ENCODE measurements at regions not wholly inside any gene's neighbourhood (a gene's known extent, or its start where the extent isn't known, plus 50 kb on each side); places are given as distances from the start of the nearest gene placed in this dataset.

- intact Hi-C loops (cut with micrococcal nuclease), result loop anchor here (10.0 kb wide), 3 partner anchors 85 to 365 kb away; no protein-coding TSS in a partner anchor
- no peak for ATAC-seq
Measured at GRCh38 chrX:39739585-39739984, 358.2 kb downstream of the BCOR start.

GRCh38 chrX:39740078-39740477 is 357.7 kb downstream of the BCOR start:
- no peaks in the 10 kb centered on the region for H3K9me3 ChIP-seq (replicated peaks; ENCODE audit: control insufficient read depth, insufficient read depth, low read depth, low read length)
- in situ Hi-C loops (cut with MboI), result no loop called here
- no peak overlapping the region for H3K4me2 ChIP-seq (ENCODE audit: insufficient read depth, low read length)
- no peak overlapping the region for H2AFZ ChIP-seq (ENCODE audit: low read depth, low read length)
- H3K9me1 ChIP-seq (ENCODE audit: control insufficient read depth, insufficient read depth, low read length), result no peaks in the 10 kb centered on the region
- BruUV-seq (replicated peaks), result no TSS peak
- H3K4me3 ChIP-seq, result no peak overlapping the region
- H3K27me3 ChIP-seq (ENCODE audit: control insufficient read depth in 2 of 2, insufficient read depth in 2 of 2, low read length in 2 of 2), result no peaks in the 10 kb centered on the region; a peak in 1 of 5 replicates
- H3K9ac ChIP-seq (ENCODE audit: insufficient read depth in 1 of 2, low read depth in 2 of 2, low read length in 2 of 2), result no peak overlapping the region
- no peak for FAIRE-seq
- H3K4me1 ChIP-seq (replicated peaks in 1 of 2; ENCODE audit: control insufficient read depth in 2 of 2, insufficient read depth in 2 of 2, low read length in 2 of 2), result no peaks in the 10 kb centered on the region; a peak in 1 of 5 replicates
- H4K20me1 ChIP-seq (replicated peaks; ENCODE audit: control insufficient read depth, insufficient read depth, low read length), result no peaks in the 10 kb centered on the region
- no peaks in the 10 kb centered on the region for H3K36me3 ChIP-seq (ENCODE audit: control insufficient read depth, insufficient read depth, low read length)
- no peak overlapping the region for H3K27ac ChIP-seq (ENCODE audit: extremely low read depth, low read depth, low read length)
- no peak for DNase-seq (ENCODE audit: extremely low read depth in 1 of 4, low spot score in 3 of 4)
- CTCF ChIA-PET (ENCODE audit: low intra/inter-chr PET ratio), result no interaction called here
- no peaks in the 10 kb centered on the region for H3K79me2 ChIP-seq (ENCODE audit: control insufficient read depth, insufficient read depth, low read length)
- 43% methylated on average over 2 of the region's 5 CpGs for WGBS (ENCODE audit: insufficient coverage, low coverage, missing lambda C conversion rate)
- POLR2A ChIA-PET, result interaction anchor here (0.6 to 1.0 kb wide), 4 partner anchors 10 to 423 kb away, joined by 3 to 4 read pairs (median 3); no protein-coding TSS in a partner anchor
- intact Hi-C loops (cut with micrococcal nuclease), result no loop called here
- no peak for ATAC-seq
- TF ChIP-seq ATF2 (CRISPR knock-in tag; IDR thresholded peaks at IDR 0.05) (no peak), FOXP1 (CRISPR knock-in tag; IDR thresholded peaks at IDR 0.05) (no peak), RAD51 (IDR thresholded peaks at IDR 0.05; ENCODE audit: borderline replicate concordance, low read depth) (peak; percentile 60), ZBED1 (IDR thresholded peaks at IDR 0.05) (no peak), ZMIZ1 (IDR thresholded peaks at IDR 0.05; ENCODE audit: low read depth in 2 of 2, low read length in 2 of 2) (no peak), USF2 (CRISPR knock-in tag; IDR thresholded peaks at IDR 0.05) (peak; percentile 35)

More at GRCh38 chrX:39739585-39739984, 358.2 kb downstream of the BCOR start:
- TF ChIP-seq PHF8 (IDR thresholded peaks at IDR 0.05; ENCODE audit: borderline replicate concordance, low read length), result no peak
- TF ChIP-seq NFE2 (IDR thresholded peaks at IDR 0.05; ENCODE audit: low read depth), result no peak
- no peak for TF ChIP-seq GATA2 (CRISPR knock-in tag; IDR thresholded peaks at IDR 0.05)
- TF ChIP-seq ZNF583 (CRISPR knock-in tag; IDR thresholded peaks at IDR 0.05), result no peak
- TF ChIP-seq ZNF224 (CRISPR knock-in tag; IDR thresholded peaks at IDR 0.05), result no peak
- no peak for TF ChIP-seq POLR3A (IDR thresholded peaks at IDR 0.05; ENCODE audit: borderline replicate concordance, extremely low read depth, insufficient read depth, insufficient read length)
- TF ChIP-seq KLF16 (IDR thresholded peaks at IDR 0.05), result no peak
- Histone ChIP-seq H3K9me1 (ENCODE audit: control insufficient read depth, insufficient read depth, low read length) (no peaks in the 10 kb centered on the region), H3K4me1 (replicated peaks in 1 of 2; ENCODE audit: control insufficient read depth in 2 of 2, insufficient read depth in 2 of 2, low read length in 2 of 2) (no peaks in the 10 kb centered on the region; a peak in 1 of 5 replicates), H4K20me1 (replicated peaks; ENCODE audit: control insufficient read depth, insufficient read depth, low read length) (no peaks in the 10 kb centered on the region), H3K27me3 (ENCODE audit: control insufficient read depth in 2 of 2, insufficient read depth in 2 of 2, low read length in 2 of 2) (no peaks in the 10 kb centered on the region; a peak in 1 of 5 replicates), H3K4me3 (no peak overlapping the region), H3K4me2 (ENCODE audit: insufficient read depth, low read length) (no peak overlapping the region), H3K27ac (ENCODE audit: extremely low read depth, low read depth, low read length) (no peak overlapping the region), H3K9ac (ENCODE audit: insufficient read depth in 1 of 2, low read depth in 2 of 2, low read length in 2 of 2) (no peak overlapping the region), H3K9me3 (replicated peaks; ENCODE audit: control insufficient read depth, insufficient read depth, low read depth, low read length) (no peaks in the 10 kb centered on the region), H2AFZ (ENCODE audit: low read depth, low read length) (no peak overlapping the region), H3K79me2 (ENCODE audit: control insufficient read depth, insufficient read depth, low read length) (no peaks in the 10 kb centered on the region), H3K36me3 (ENCODE audit: control insufficient read depth, insufficient read depth, low read length) (no peaks in the 10 kb centered on the region)
- no TSS peak for BruUV-seq (replicated peaks)
- WGBS (ENCODE audit: insufficient coverage, low coverage, missing lambda C conversion rate), result 37% methylated on average over 6 of the region's 7 CpGs
- ChIA-PET CTCF (ENCODE audit: low intra/inter-chr PET ratio) (no interaction called here), POLR2A (no interaction called here)
- in situ Hi-C loops (cut with MboI), result no loop called here
- DNase-seq (ENCODE audit: extremely low read depth in 1 of 4, low spot score in 3 of 4) (no peak), FAIRE-seq (no peak)
